Esophagus mucosa (tissue), 1 donor: ENCODE measurements at regions not wholly inside any gene's neighbourhood (a gene's known extent, or its start where the extent isn't known, plus 50 kb on each side); places are given as distances from the start of the nearest gene placed in this dataset.

Experiments used
- ATAC-seq: fragments of 200-7000 bp; cut with Tn5 transposase; one replicate; pipeline ENCODE4 v1.9.1; 2020
- donor health status: DM: yes; HTN: yes; CAD: no.

GRCh38 chr5:164553851-164554250, 1048.4 kb downstream of the MAT2B start:
- no peak for ATAC-seq

DNA sequence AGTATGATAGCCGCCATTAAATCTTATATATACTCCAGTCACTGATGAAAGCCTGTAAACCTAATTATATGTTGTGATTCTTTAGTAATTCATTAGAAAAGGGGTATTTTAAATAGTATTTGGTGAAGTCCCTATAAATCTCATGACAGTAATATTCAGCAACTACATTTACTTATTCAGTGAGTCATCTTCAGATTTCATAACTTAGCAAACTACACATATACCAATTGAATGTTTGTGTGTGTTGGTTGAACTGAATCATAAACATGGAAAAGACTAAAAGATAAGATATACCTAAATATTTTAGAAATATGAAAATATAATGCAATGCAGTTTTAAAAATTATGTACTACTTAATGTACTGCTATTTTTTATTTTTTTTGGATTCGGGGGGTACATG, 1050.4 kb downstream of the MAT2B start:
- ATAC-seq: no peak

- ATAC-seq: no peak
Measured at GRCh38 chr5:164560216-164560615, 1054.8 kb downstream of the MAT2B start.

- no peak for ATAC-seq
Measured at GRCh38 chr5:164561933-164562872, 1056.8 kb downstream of the MAT2B start.

- no peak for ATAC-seq
Measured at GRCh38 chr5:164563370-164563769, 1058.0 kb downstream of the MAT2B start.

DNA sequence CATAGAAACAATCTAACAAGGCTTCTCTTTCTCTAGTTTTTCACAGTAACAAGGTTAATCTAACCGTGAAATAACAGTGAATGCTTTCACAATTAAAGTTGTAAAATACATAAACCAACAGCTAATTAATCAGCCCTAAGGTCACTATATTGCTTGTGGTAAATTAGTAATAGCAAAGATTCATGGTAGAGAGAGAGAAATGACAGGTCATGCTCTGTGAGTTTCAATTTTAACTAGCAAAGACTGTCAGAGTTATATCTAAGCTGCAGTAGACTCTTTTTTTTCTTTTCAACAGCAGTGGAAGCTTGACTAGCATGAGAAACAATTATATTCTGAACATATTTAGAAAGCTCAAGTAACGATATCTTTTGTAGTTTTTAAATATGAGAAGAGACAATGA, 1068.0 kb downstream of the MAT2B start:
- no peak for ATAC-seq

DNA sequence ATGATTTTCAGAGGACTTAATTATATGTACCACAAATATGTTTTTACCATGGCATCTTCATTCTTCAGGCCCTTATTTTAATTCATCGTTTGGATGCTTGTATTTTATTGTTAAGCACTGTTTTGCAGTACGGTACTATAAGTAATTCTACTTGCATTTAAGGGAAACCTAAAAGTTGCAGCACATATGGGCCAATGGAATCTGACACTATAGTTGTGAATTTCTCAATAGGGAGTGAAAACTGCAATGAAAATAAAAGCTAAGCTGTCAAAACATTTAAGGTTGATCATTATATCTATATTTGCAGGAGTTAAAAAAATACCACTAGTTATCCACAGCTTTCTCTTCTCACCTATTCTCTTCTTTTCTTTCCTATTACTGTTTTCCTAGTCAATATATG, 1071.8 kb downstream of the MAT2B start:
- no peak for ATAC-seq

GRCh38 chr5:164577742-164578141, 1072.3 kb downstream of the MAT2B start:
- ATAC-seq: no peak

GRCh38 chr5:164578401-164578800, 1073.0 kb downstream of the MAT2B start:
- ATAC-seq: no peak

DNA sequence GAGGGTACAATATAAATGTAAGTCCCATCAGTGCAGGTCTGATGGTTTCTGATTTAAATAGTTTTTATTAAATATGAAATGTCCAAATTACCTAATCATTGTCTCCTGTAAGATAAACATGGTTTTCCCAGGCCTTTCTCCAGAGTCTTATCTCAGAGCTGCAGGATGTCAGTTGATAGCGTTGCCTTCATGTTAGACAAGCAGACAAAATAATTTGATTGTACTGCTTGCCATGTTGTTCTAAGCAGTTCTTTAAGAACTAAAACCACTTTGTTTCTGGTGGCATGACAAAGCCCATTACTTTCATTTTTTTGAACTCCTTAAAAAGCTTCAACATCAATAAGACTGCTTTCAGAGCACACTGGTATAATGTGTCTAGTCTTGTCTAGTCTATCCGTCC, 1073.5 kb downstream of the MAT2B start:
- ATAC-seq: no peak

- no peak for ATAC-seq
Measured at GRCh38 chr5:164580155-164580554, 1074.7 kb downstream of the MAT2B start.

DNA sequence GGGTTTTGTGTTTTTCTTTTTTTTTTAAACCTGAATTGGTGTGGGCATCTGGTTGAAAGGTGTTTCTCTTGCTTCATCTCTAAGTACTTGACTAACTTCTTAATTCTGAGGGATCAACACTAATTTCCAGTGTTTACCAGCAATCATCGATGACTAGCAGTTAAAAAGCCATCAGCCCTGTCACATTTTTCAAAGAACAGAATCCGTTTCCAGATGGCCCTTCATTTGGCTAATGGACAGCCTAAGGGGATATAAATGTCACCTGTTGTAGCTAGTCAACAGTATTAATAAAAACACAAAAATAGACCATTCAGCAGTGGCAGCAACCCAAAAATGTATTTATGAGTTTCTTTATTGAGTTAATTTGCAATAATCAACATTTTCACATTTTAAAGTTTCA, 1076.5 kb downstream of the MAT2B start:
- ATAC-seq: no peak

DNA sequence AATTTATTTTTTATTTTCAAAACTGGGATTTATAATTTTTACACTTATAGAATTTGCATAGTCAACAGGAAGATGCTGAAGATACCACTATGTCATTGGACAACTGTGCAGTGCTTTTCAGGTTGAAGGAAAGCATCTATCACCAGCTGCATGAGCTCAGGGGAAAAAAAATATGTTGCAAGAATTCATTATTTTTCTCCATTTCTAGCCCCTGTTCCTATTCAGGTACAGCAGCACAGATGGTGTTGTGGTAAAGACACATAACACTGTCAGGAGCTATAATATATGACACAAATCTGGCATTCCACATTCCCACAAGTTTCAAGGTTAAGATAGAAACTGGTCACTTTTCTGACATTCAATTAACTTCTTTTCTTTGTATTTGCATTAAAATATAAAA, 1088.6 kb downstream of the MAT2B start:
- ATAC-seq: no peak

GRCh38 chr5:164597293-164597900, 1092.0 kb downstream of the MAT2B start:
- no peak for ATAC-seq

DNA sequence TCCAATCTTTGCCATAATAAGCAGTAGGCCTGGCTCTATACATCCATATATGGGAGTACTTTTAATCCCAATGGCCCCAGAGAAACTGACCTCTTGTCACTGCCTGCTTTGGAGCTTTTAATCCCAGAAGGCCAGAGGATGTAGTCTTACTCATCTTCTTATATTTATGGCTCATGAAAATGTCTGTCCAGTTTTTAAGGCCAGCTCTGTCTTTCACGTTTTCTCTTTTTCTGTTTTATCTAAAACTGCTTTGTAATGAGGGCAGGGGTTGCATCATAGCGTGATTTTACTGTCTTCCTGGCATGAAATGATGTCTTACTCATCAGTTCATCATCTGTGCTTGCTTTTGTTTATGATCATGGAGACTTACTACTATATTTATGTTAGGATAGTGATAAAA, 1094.9 kb downstream of the MAT2B start:
- ATAC-seq: no peak

GRCh38 chr5:164600929-164601535, 1095.6 kb downstream of the MAT2B start:
- no peak for ATAC-seq

GRCh38 chr5:164608507-164608906, 1103.1 kb downstream of the MAT2B start:
- no peak for ATAC-seq

DNA sequence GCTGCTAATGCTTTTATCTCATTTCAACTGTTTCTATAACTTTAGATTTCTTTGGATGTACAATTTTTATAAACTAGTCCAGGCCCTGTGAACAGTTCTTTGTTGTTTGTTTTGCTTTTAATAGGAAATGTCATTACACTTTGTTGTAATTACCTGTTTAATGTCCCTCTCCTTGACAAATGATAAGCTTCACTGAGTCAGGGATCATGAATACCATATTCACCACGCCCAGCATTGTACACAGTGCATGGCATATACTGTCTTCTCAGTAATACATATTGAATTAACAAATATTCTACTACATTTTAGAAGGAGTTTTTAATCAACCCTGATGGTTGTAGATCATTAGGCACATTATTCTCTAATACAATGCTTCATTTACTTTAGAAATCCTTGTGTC, 1105.0 kb downstream of the MAT2B start:
- ATAC-seq: no peak

DNA sequence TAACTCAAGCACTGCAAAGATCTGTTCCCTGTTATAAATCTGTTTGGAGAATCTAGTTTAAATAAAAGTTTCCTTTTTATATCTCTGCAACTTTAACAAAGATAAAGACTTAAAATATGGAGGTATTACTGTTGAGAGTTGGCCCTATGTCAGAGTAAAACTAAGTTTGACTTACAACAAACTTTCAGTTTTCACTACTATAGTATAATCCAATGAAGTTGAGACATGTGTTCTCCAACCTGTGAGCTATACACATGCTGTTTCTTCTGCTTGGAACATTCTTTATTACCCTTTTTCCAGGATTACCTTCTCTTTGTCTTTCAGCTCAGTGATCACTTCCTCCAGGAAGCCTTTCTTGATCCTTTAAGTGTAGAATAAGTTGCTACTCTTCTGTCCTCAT, 1109.3 kb downstream of the MAT2B start:
- no peak for ATAC-seq

GRCh38 chr5:164617290-164617689, 1111.9 kb downstream of the MAT2B start:
- ATAC-seq: no peak

DNA sequence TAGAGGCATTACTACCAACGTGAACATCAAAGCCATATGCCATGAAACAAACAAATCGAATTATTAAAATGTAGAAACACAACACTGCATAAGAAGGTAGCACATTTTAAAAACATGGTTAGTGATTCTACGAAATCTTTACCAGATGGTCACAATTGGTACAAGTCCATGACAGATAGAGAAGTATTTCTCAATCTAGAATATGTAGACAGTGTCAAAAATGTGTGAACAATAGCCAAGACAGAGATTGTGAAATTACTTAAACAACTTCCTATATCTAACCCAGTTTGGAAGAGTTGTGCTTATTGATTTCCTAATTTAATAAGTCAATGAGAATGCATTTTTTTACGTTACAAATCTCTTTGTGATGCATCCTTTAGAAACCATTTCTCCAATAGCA, 1121.6 kb downstream of the MAT2B start:
- ATAC-seq: no peak

DNA sequence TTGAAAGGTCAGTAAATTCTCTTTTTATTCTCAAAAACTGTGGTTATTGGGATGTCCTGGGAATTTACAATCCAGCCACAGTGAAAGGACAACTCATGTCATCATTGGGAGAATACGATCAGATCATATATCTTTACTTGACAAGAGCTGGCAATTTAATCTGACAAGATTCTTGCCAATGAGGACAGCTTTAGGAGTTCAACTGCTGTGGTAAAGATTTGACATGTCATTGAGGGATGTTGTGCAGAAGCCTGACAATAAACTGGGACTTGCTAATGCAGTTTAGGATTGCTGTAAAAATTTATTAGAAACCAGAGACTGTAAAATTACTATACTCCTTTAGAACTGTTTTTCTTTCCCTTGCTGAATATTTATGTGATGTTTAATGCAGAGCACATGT, 1131.0 kb downstream of the MAT2B start:
- ATAC-seq: no peak

DNA sequence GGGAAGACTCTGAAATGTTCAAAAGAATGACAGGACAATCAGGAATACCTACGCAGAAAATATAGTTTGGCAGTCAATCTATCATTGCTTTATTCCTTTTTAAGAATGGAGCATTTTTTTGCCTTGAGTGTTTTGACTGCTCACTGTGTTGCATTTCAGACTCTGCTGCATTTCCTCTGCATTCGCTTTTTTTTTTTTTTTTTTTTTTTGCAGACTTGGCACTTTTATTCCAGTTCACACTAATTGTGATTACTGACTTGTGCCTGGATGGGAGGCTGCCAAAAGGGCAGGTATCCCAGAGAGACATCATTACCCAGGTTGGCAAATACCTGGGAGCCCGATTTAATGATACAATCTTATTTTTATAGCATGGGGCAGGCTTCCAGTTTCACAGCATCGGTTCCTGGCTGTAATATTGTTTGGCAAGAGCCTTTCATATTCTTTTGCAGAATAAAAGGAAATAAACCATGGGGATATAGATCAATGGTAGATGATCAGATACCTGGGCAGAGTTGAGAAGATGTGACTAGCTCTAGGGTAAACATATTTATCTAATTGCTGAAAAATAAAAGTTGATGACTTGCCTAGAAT, 1132.6 kb downstream of the MAT2B start:
- ATAC-seq: no peak
